ENCODE measurements at regions not wholly inside any gene's neighbourhood (a gene's known extent, or its start where the extent isn't known, plus 50 kb on each side); places are given as distances from the start of the nearest gene placed in this dataset.

DNA sequence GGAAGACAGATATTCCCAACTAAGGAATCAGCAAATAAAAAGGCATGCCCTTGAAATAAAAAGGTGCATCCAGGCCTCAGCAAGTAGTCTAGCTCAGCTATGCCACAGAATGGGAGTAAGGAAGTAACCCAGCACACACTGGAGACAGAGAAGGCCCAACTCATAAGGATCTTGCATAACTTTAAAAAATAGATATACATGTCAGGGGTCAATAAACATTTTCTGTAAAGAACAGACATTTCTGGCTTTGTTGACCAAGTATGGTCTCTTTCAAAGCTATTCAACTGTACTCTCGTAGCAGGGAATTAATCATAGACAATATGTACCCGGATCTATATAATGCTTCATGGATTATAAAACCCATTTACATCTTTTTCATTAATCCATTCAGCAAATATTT, 449.3 kb downstream of the TAFA4 start:
- no peak for DNase-seq
- Histone ChIP-seq H3K4me1 (peaks cover 0 to 16% (median 11%) of the 10 kb centered on the region in 4 donors), H3K27ac (no peak overlapping the region), H3K4me3 (no peak overlapping the region), H3K9me3 (no peaks in the 10 kb centered on the region), H3K36me3 (no peaks in the 10 kb centered on the region), H3K27me3 (no peaks in the 10 kb centered on the region)
- TF ChIP-seq POLR2A (IDR thresholded peaks at IDR 0.05) = no peak
- no peak for TF ChIP-seq EP300 (IDR thresholded peaks at IDR 0.05)
- TF ChIP-seq CTCF (IDR thresholded peaks at IDR 0.05) = no peak
- TF ChIP-seq POLR2AphosphoS5 (IDR thresholded peaks at IDR 0.05) = no peak
- intact Hi-C loops (cut with DNase I) = no loop called here
- whole genome bisulfite sequencing, 2 donors = 72 to 78% methylated on average over 2 of the region's 2 CpGs

DNA sequence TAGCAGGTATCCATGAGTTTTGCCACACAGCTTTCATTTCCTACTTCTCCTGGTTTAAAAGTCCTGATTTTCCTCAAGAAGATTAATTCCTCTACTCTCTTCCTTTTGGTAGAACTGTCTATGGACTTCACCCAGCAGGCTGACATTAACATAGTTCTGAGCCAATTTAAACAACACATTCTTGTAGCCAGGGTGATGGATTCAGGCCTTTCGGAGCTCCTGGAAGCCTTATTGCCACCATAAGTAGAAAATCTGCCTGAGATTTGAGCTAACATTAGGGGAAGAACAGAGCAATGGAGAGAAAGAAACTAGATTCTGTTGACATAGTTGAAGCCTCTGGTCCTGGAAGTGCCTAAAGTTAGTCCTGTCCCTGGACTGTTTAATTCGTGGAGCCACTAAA, 449.8 kb downstream of the TAFA4 start:
- Histone ChIP-seq H3K27ac (no peak overlapping the region), H3K9me3 (no peaks in the 10 kb centered on the region), H3K27me3 (no peaks in the 10 kb centered on the region), H3K36me3 (no peaks in the 10 kb centered on the region), H3K4me1 (peaks cover 0 to 16% (median 11%) of the 10 kb centered on the region in 4 donors), H3K4me3 (no peak overlapping the region)
- 55 to 62% methylated on average over 2 of the region's 2 CpGs for WGBS, 2 donors
- intact Hi-C loops (cut with DNase I) = no loop called here
- DNase-seq = no peak
- TF ChIP-seq POLR2A (IDR thresholded peaks at IDR 0.05) (no peak), POLR2AphosphoS5 (IDR thresholded peaks at IDR 0.05) (no peak), EP300 (IDR thresholded peaks at IDR 0.05) (no peak), CTCF (IDR thresholded peaks at IDR 0.05) (no peak)

- TF ChIP-seq POLR2AphosphoS5 (IDR thresholded peaks at IDR 0.05) = no peak
- TF ChIP-seq POLR2A (IDR thresholded peaks at IDR 0.05) = no peak
- TF ChIP-seq CTCF (IDR thresholded peaks at IDR 0.05) = no peak
- no peaks in the 10 kb centered on the region for H3K9me3 ChIP-seq
- no peaks in the 10 kb centered on the region for H3K27me3 ChIP-seq
- DNase-seq = no peak
- H3K27ac ChIP-seq = no peak overlapping the region
- peaks cover 0 to 16% (median 11%) of the 10 kb centered on the region in 4 donors for H3K4me1 ChIP-seq
- no peak overlapping the region for H3K4me3 ChIP-seq
- intact Hi-C loops (cut with DNase I) = no loop called here
- H3K36me3 ChIP-seq = no peaks in the 10 kb centered on the region
- 85 to 86% methylated on average over 3 of the region's 3 CpGs for WGBS, 2 donors
Observed at GRCh38 chr3:68479779-68480178, 452.6 kb downstream of the TAFA4 start.

DNA sequence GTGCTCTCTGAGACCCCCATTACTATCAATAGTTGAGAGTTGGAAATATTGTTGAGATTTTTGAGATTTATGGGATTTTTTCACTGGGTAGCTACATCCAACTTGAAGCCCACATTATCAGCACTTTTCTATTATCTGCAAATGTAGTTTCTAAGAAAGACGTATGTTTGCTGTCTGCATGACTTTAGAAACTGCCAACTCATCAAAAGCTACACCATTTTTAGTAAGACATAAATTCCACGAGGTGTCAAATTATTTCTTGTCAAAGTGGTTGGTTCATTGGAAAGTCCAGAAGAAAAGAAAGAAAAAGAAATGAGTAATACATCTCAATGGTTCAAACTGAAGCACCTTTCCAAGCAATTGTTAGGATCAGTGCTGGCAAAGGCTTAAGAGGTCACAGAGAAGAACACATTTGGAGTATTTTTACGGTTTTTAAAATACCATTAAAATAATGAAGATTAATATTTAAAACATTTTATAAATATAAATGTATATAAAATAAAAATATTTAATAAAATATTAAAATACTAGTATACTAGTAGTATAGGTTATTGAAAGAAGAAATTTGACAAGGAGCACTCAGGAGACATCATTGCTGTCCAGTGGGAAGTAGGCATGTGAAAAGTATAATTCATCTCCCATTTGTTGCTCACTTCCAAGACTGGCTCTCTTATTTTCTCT, 463.5 kb downstream of the TAFA4 start:
- H3K36me3 ChIP-seq = no peaks in the 10 kb centered on the region
- no peaks in the 10 kb centered on the region for H3K27me3 ChIP-seq
- intact Hi-C loops (cut with DNase I) = no loop called here
- DNase-seq = no peak
- H3K27ac ChIP-seq = no peak overlapping the region
- TF ChIP-seq EP300 (IDR thresholded peaks at IDR 0.05) (no peak), POLR2A (IDR thresholded peaks at IDR 0.05) (no peak)
- H3K4me3 ChIP-seq = no peak overlapping the region
- peaks cover 0 to 14% (median 10%) of the 10 kb centered on the region in 4 donors for H3K4me1 ChIP-seq
- H3K9me3 ChIP-seq = no peaks in the 10 kb centered on the region
- 81% methylated on average over 3 of the region's 3 CpGs for WGBS, 2 donors

DNA sequence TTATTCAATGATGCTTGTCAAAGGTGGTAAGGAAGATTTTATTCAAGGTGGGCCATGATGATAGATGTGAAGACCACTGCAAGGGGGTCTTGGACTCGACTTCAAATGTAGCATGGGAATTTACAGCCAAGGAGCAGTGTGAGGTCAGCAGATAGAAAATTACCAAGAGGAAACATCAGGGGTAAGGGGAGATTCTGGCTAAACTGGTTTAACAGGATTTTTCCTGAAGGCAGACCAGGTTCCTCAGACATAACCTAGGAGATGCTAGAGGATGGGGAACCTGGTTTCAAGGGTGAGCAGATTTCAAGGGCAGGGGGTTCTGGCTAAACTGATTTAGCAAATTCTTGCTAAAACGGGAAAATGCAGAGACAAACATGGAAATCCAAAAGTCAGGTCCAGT, 464.9 kb downstream of the TAFA4 start:
- H3K27me3 ChIP-seq = no peaks in the 10 kb centered on the region
- intact Hi-C loops (cut with DNase I) = no loop called here
- no peak for DNase-seq
- H3K27ac ChIP-seq = no peak overlapping the region
- H3K9me3 ChIP-seq = no peaks in the 10 kb centered on the region
- no peaks in the 10 kb centered on the region for H3K36me3 ChIP-seq
- H3K4me3 ChIP-seq = no peak overlapping the region
- 34 to 57% methylated on average over 2 of the region's 2 CpGs for WGBS, 2 donors
- H3K4me1 ChIP-seq = peaks cover 0 to 14% (median 10%) of the 10 kb centered on the region in 4 donors
- no peak for TF ChIP-seq CTCF (IDR thresholded peaks at IDR 0.05)

Data from sigmoid colon (tissue), 6 donors.